Immature natural killer cell (primary cell): ENCODE measurements at regions not wholly inside any gene's neighbourhood (a gene's known extent, or its start where the extent isn't known, plus 50 kb on each side); places are given as distances from the start of the nearest gene placed in this dataset.

ENCODE experiments used
- DNase-seq, 3 donors: peaks; one replicate each; pipeline ENCODE4 v3.0.0; 2022; ENCODE audit warnings: mixed read lengths in 1 of 3
- H3K27ac Mint-ChIP-seq, 6 donors: one replicate each; pipeline ENCODE4 v1.8.0; 2020; ENCODE audit warnings: mixed read lengths in 6 of 6, mild to moderate bottlenecking in 5 of 6, inconsistent platforms in 4 of 6, moderate library complexity in 3 of 6
- H3K27me3 Mint-ChIP-seq, 3 donors: one replicate each; pipeline ENCODE4 v1.8.0; 2020 to 2021; ENCODE audit warnings: low read depth in 3 of 3, mild to moderate bottlenecking in 3 of 3, mixed read lengths in 3 of 3, moderate library complexity in 3 of 3, inconsistent platforms in 1 of 3
- H3K36me3 Mint-ChIP-seq, 3 donors: one replicate each; pipeline ENCODE4 v1.8.0; 2020; ENCODE audit warnings: mixed read lengths in 3 of 3, inconsistent platforms in 2 of 3, mild to moderate bottlenecking in 2 of 3
- H3K4me1 Mint-ChIP-seq, 2 donors: one replicate each; pipeline ENCODE4 v1.8.0; 2020; ENCODE audit warnings: inconsistent platforms in 2 of 2, mild to moderate bottlenecking in 2 of 2, mixed read lengths in 2 of 2, moderate library complexity in 1 of 2
- H3K4me3 Mint-ChIP-seq, 5 donors: one replicate each; pipeline ENCODE4 v1.8.0; 2020; ENCODE audit warnings: mild to moderate bottlenecking in 5 of 5, mixed read lengths in 5 of 5, inconsistent platforms in 3 of 5, moderate library complexity in 3 of 5
- H3K9me3 Mint-ChIP-seq, 6 donors: one replicate each; pipeline ENCODE4 v1.8.0; 2020; ENCODE audit warnings: mild to moderate bottlenecking in 6 of 6, mixed read lengths in 6 of 6, inconsistent platforms in 4 of 6, moderate library complexity in 3 of 6

DNA sequence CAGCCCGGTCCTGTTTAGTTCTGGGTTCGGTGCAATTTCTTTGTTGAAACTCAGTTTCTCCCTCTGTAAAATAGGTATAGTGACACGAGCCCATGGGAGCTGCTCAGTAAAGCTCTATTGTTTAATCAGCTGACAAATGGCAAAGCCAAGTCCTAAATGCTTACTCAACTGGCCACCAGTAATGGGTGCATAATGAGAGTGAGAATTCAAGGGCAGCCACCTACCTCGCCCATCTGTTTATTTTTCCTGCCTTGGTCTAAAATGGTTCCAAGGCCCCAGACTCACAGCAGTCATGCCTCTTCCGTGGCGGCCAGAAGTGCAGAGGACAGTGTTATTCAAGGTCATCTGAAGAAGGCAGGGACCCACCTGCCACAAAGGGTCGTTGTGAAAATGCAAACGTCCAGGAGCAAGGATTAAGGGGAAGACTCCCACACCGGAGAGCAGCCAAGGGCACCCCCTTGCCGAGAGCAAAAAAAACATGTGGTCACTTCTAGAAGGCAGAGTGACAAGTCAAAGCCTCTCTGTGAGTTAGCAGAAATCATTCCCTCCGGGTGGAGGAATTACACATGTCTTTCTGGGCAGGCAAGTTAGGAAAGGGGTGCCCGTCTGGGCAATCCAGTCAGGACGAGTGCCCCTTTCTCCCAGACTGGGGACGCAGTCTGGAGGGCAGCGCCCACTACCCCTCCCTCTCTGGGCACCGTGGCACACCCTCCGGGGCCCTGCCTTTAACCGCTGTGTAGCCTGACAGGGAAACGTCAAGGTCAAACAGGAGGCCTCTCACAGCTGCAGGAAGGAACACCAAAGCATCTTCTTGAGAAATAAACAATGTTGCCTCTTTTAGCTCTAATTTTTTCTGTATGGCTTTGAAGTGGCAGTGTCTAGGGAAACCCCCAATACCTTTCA is 186.2 kb downstream of the FOXO1 start:
- Mint-ChIP-seq H3K4me1 (peaks cover 17% of the 10 kb centered on the region in 2 donors), H3K36me3 (no peaks in the 10 kb centered on the region), H3K9me3 (no peaks in the 10 kb centered on the region), H3K27ac (no peak overlapping the region), H3K4me3 (no peak overlapping the region), H3K27me3 (peaks cover 3 to 7% (median 3%) of the 10 kb centered on the region in 3 donors)
- no peak for DNase-seq

DNA sequence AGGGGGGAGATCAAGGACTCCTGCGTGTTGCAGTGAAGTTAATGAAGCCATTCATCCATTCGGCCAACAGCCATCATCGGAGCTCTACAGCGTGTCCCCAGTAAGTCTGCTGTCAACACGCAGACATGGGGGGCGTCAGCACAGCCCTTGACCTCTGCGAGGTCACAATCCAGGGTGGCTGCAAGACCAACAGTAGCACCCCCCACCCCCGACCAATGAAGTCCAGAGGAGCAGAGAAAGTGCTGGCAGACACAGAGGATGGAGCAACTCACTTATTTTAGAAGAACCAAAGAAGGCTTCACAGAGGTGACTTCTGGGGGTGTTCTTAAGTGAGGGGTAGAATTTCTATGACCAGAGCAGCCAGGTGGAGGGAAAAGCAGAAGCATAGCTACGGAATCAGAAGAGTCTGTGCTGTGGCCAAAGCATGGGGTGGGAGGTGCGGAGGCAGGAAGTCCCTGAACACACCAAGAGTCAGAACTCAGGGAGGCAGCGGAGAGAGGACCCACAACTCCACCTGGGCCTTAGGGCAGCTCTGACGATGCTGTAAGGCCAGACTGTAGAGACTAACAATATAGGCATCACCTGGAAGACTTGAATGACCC is 185.4 kb downstream of the FOXO1 start:
- Mint-ChIP-seq H3K27ac (peak overlapping the region in 1 of 6 donors; percentile 72), H3K36me3 (no peaks in the 10 kb centered on the region), H3K4me3 (no peak overlapping the region), H3K4me1 (peaks cover 24 to 25% of the 10 kb centered on the region in 2 donors), H3K27me3 (peaks cover under 1 to 7% (median 3%) of the 10 kb centered on the region in 3 donors), H3K9me3 (no peaks in the 10 kb centered on the region)
- DNase-seq = no peak

- Mint-ChIP-seq H3K4me3 (no peak overlapping the region), H3K36me3 (no peaks in the 10 kb centered on the region), H3K9me3 (no peaks in the 10 kb centered on the region), H3K27me3 (peaks cover 0 to 7% (median 4%) of the 10 kb centered on the region in 3 donors), H3K4me1 (peaks cover 28 to 30% of the 10 kb centered on the region in 2 donors), H3K27ac (no peak overlapping the region)
- DNase-seq = no peak
These were observed 182.8 kb downstream of the FOXO1 start for GRCh38 chr13:40483601-40484000.

- Mint-ChIP-seq H3K36me3 (no peaks in the 10 kb centered on the region), H3K4me3 (peak overlapping the region; percentile 2 to 51 (median 38)), H3K9me3 (no peaks in the 10 kb centered on the region), H3K27me3 (peaks cover 0 to 4% (median 4%) of the 10 kb centered on the region in 3 donors), H3K4me1 (peaks cover 28 to 30% of the 10 kb centered on the region in 2 donors), H3K27ac (peak overlapping the region in 4 of 6 donors; percentile 5 to 77 (median 50))
- no peak for DNase-seq
These were observed 182.2 kb downstream of the FOXO1 start for GRCh38 chr13:40484101-40484800.

DNA sequence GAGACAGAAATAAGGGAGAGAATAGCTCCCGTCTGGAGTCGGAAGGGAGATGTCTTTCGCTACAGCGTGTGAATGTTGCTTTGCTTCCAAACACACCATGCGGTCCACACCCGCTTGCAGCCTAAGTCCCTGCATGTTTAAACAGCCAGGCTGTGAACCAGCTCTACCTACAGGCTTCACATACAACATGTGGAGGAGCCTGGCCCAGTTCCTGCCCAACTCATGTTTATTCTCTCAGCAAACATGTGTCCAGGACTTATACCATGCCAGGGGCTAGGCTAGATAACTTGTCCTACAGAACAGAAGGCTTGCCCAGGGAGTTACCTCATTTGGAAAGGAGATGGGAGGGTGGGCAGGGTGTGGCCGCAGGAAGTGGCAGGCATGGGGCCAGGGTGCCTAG is 181.5 kb downstream of the FOXO1 start:
- Mint-ChIP-seq H3K4me3 (peak overlapping the region in 3 of 5 donors; percentile 17 to 67 (median 48)), H3K4me1 (peaks cover 28 to 30% of the 10 kb centered on the region in 2 donors), H3K27ac (peak overlapping the region in 4 of 6 donors; percentile 5 to 63 (median 36)), H3K36me3 (no peaks in the 10 kb centered on the region), H3K27me3 (peaks cover 0 to 4% (median 4%) of the 10 kb centered on the region in 3 donors), H3K9me3 (no peaks in the 10 kb centered on the region)
- no peak for DNase-seq

DNA sequence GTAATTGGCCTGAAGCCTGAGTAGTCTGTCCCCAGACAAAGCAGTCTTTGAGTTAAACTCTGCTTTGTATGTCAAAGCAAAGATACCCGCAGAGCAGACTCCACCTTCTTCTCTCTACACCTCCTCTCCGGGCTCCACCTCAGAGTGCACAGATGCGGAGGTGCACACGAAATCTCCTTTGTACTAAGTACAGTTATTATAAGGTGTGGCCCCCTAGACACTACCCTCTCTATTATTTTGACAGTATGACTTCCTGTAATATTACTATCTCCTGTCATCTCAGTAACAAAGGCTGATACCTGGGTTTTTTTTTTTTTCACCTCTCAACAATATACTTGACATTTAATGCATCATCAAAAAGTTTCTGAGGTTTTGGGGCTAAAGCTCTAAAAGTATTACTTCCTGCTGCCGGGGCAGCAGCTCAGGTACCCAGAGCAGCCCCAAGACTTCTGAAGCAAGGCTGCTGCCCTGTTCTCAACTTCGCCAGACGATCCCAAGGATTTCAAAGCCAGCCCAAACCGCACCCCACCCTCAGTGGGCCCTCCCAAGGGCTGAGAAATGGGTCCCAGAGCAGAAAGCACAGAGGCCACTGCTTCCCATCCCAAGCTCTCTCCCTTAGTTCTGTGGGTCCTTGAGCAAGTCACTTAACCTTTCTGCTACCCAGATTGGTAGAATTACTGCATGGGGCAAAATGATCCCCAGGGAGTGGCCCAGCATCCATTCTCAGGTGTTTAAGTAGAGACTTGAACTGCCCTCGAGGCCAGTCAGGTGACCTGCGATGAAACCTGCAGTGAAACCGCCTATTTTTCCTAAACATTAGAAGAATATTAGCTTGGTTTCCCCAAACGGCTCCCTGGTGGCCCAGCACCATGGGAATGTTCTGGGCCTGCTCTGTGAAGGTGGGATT is 180.6 kb downstream of the FOXO1 start:
- Mint-ChIP-seq H3K4me1 (peaks cover 26 to 30% of the 10 kb centered on the region in 2 donors), H3K4me3 (peak overlapping the region; percentile 15 to 61 (median 45)), H3K9me3 (no peaks in the 10 kb centered on the region), H3K27me3 (peaks cover 0 to 4% (median 4%) of the 10 kb centered on the region in 3 donors), H3K36me3 (no peaks in the 10 kb centered on the region), H3K27ac (peak overlapping the region; percentile 3 to 68 (median 44))
- DNase-seq = peak; percentile 40 to 49 (median 46)

- H3K4me3 Mint-ChIP-seq = no peak overlapping the region
- H3K4me1 Mint-ChIP-seq = peaks cover 26 to 30% of the 10 kb centered on the region in 2 donors
- no peaks in the 10 kb centered on the region for H3K36me3 Mint-ChIP-seq
- peaks cover 0 to 4% (median 4%) of the 10 kb centered on the region in 3 donors for H3K27me3 Mint-ChIP-seq
- no peaks in the 10 kb centered on the region for H3K9me3 Mint-ChIP-seq
- peak overlapping the region in 2 of 6 donors; percentile 3 to 35 for H3K27ac Mint-ChIP-seq
- DNase-seq = no peak
These were observed 179.8 kb downstream of the FOXO1 start for GRCh38 chr13:40486518-40487163.

GRCh38 chr13:40488869-40489391 is 177.5 kb downstream of the FOXO1 start:
- no peak overlapping the region for H3K4me3 Mint-ChIP-seq
- peaks cover 30 to 31% of the 10 kb centered on the region in 2 donors for H3K4me1 Mint-ChIP-seq
- no peak for DNase-seq
- peaks cover 0 to 4% (median 4%) of the 10 kb centered on the region in 3 donors for H3K27me3 Mint-ChIP-seq
- no peaks in the 10 kb centered on the region for H3K9me3 Mint-ChIP-seq
- H3K27ac Mint-ChIP-seq = no peak overlapping the region
- no peaks in the 10 kb centered on the region for H3K36me3 Mint-ChIP-seq

- Mint-ChIP-seq H3K4me3 (no peak overlapping the region), H3K27me3 (peaks cover 0 to 5% (median 3%) of the 10 kb centered on the region in 3 donors), H3K9me3 (no peaks in the 10 kb centered on the region), H3K4me1 (peaks cover 30 to 31% of the 10 kb centered on the region in 2 donors), H3K36me3 (no peaks in the 10 kb centered on the region), H3K27ac (peak overlapping the region in 1 of 6 donors; percentile 19)
- DNase-seq = no peak
These were observed 176.2 kb downstream of the FOXO1 start for GRCh38 chr13:40490086-40490758.

DNA sequence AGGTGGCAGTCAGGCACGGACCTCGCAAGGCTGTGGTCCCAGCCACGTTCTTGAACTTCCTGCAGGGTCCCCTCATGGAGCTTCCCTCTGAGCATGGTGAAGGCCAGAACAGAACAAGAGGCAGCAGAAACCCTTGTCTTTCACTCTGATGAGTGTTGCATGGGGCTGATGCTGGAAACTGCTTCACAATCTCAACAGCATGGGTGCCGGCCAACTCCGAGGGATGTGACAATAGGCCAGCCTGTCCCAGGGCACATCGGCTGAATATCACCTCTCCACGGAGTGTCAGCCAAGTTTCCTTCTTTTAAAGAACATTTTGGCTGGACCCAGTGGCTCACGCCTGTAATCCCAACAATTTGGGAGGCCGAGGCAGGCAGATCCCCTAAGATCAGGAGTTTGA is 173.9 kb downstream of the FOXO1 start:
- peaks cover 28 to 29% of the 10 kb centered on the region in 2 donors for H3K4me1 Mint-ChIP-seq

GRCh38 chr13:40494513-40494912 is 171.9 kb downstream of the FOXO1 start:
- DNase-seq = peak in 1 of 3 donors; percentile 6
- Mint-ChIP-seq H3K9me3 (no peaks in the 10 kb centered on the region), H3K4me3 (peak overlapping the region in 4 of 5 donors; percentile 12 to 38 (median 24)), H3K4me1 (peaks cover 28 to 29% of the 10 kb centered on the region in 2 donors), H3K36me3 (no peaks in the 10 kb centered on the region), H3K27me3 (peaks cover 2 to 5% (median 3%) of the 10 kb centered on the region in 3 donors), H3K27ac (peak overlapping the region in 5 of 6 donors; percentile 5 to 77 (median 48))

More for the DNA sequence above, 173.9 kb downstream of the FOXO1 start:
- Mint-ChIP-seq H3K36me3 (no peaks in the 10 kb centered on the region), H3K9me3 (no peaks in the 10 kb centered on the region), H3K27me3 (peaks cover 0 to 5% (median 3%) of the 10 kb centered on the region in 3 donors), H3K4me3 (no peak overlapping the region), H3K27ac (no peak overlapping the region)
- no peak for DNase-seq
